Stimulated activated CD8-positive, alpha-beta memory T cell treated with anti-CD3 and anti-CD28 coated beads, Interleukin-2, amount 100 ng/mL, for 48 hours (primary cell): ENCODE measurements at regions not wholly inside any gene's neighbourhood (a gene's known extent, or its start where the extent isn't known, plus 50 kb on each side); places are given as distances from the start of the nearest gene placed in this dataset.
"Not testable (repeated sequence)": the region's sequence is repeated elsewhere in the genome, so short reads cannot be mapped to it uniquely, and the experiment has no call there.

Source experiments
- DNase-seq, 2 donors: peaks; one replicate each; pipeline ENCODE4 v3.0.0-alpha.2; 2020; ENCODE audit warnings: low read depth in 2 of 2

DNA sequence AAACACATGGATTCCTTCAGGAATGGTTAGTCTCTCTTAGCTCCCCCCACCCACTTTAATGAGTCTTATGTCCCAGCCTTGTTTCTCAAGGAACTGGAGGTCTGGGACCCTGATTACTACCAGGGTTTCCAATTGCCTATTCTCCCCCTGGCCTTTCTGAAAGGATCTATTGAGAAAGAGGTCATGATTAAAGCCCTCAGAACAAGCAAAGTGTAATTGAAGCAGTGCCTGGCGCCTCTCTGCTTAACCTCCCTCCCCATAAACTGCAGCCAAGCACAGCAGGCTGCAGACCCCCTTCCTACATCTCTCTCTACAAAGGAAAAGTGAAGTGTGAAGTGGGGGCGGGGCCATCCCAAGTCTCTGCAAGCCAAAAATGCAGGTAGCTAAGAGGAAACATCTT lies 159.7 kb upstream of the CDH11 start:
- DNase-seq = no peak

DNA sequence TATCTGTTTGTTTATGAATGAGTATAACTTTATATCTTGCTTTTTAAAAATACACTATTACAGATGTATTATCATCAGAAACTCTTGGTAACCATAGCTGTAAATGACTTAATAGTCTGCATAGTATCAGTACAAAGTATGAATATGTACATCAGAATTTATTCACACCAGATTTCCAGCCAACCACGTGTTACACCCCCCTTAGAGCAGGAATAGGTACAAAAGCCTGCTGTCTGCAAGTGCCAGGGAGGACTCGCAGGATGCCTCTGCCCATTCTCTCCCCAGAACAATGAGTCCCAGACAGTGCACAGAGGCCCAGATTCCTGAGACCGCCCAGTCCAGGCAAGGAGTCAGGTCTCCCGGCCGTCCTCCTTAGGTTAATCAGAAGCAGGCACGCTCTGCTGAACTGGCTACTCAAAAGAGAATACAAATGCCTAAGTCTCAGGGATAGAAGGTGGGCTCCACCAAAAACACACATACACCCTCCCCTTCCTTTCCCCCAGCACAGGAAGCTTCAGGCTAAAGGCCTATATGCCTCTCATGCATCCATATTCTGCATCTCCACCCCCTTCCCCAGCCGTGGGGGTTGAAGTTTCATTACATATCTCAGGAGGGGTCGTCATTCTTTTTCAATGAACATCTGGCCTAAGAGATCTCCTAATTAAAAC lies 159.1 kb upstream of the CDH11 start:
- DNase-seq = no peak

GRCh38 chr16:65279576-65279975 lies 157.7 kb upstream of the CDH11 start:
- no peak for DNase-seq

DNA sequence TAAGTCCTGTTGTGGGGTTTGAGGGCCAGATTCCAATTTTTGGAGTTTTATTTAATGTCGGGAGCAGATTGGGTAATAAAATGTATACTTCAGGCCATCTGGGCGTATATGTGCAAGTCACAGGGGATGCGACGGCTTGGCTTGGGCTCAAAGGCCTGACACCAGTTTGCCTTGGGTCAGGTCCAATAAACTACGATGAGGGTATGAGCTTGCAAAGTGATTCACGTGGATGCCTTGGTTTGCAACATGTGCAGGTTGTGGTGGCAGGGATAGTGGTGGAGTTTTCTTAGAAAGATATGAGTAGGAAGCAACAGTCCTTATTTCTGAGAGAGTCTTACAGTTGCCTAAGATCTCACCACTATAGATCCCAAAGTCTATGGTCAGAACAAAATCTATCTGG lies 157.0 kb upstream of the CDH11 start:
- no peak for DNase-seq

- DNase-seq = no peak
Observed at GRCh38 chr16:65274566-65274965, 152.7 kb upstream of the CDH11 start.

DNA sequence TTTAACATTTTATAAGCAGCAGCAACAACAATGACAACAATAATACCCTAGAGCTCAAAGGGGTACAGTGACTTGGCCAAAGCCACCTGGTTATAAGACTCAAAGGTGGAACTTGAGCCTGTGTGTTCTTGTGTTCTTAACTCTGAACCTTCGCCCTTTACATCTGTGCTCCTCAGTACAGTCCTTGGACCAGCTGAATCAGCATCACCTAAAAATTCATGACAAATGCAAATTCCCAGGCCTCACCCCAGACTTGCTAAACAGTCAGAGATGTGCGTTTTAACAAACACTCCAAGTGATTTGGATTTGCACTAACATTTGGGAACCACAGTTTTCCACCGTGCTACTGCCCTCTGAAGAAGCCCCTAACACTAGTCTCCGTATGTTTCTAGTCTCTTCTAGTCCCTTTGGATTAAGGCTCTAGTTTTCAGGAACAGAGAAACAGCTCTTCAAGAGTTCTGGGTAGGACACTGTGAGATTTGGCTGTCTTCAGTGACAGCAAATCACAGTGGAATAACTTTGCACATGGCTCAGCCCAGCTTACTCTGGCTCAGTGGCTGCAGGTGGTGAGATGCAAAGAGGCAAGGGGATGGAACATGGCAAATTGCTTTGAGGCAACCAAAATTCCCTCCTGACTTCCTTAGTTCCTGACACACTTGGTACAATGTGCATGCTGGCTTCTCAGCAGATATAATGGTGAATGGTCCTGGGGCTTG lies 151.0 kb upstream of the CDH11 start:
- no peak for DNase-seq

DNA sequence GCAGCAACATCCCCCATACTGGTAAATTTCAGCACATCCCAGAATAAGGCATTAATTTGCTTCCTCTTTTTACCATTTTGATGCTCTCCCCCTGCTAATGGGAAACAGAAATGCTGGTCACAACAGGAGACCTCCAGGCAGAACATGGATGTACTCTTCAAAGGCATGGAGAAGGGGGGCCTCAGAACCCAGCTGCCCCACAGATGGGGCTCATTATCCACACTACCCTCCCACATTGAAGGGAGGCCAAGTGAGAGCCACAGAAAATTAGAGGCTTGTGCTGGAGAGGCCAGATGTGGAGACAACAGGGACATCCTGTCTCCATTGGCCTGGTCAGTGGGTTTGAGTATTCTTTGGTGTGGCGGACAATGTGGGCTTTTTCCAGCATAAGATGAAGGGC lies 150.1 kb upstream of the CDH11 start:
- DNase-seq = no peak

GRCh38 chr16:65268331-65268730 lies 146.5 kb upstream of the CDH11 start:
- no peak for DNase-seq

GRCh38 chr16:65263896-65264295 lies 142.0 kb upstream of the CDH11 start:
- DNase-seq = no peak

DNA sequence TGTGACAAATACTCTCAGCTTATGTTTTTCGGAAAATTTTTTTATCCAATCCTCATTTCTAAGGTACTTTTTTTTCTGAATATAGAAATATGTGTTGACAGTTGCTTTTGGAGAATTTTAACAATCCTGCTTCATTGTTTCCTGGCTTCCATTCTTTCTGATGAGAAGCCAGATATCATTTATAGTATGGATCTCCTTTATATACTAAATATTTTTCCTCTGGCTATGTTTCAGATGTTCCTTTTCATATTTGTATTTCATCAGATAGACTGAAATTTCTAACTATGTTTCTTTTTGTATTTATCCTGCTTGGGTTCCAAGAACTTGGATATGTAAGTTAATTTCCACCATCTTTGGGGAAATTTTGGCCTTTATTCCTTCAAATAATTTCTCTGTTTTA lies 138.9 kb upstream of the CDH11 start:
- no peak for DNase-seq

- no peak for DNase-seq
Observed at GRCh38 chr16:65254144-65254543, 132.3 kb upstream of the CDH11 start.

DNA sequence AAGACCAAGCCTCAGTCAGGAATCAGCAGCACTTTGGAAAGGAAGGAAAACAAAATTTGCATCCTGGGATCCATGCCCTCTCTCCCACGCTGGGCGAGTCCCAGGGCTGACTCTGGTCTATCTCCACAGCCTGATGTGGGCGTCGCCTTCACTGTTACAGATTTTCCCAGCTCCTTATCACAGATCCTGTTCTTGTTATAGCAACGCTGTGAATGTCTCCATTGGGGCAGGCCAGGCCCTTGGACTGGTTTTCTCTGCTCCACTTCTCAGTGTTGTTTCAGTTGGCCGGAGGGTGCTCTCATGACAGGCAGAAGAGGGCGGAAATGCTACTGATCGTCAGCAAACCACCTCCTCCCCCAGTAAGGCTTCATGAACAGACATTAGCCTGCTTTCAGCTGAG lies 127.9 kb upstream of the CDH11 start:
- no peak for DNase-seq

DNA sequence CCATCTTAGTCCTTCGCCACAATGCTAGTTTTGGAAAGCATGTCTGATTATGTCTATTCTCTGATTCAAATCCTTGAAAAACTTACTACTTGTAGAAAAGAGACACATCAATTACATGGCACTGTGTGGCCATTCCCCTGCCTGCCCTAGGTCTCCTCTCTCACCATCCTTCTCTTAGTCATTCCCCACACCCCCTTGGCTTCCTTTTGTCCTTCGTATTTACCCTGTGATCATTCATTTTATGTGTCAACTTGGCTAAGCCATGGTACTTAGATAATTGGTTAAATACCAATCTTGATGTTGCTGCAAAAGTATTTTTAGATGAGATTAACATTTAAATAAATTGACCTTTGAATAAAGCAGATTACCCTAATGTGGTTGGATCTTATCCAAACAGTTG lies 122.9 kb upstream of the CDH11 start:
- DNase-seq = no peak

GRCh38 chr16:65235339-65236177 lies 113.7 kb upstream of the CDH11 start:
- no peak for DNase-seq

DNA sequence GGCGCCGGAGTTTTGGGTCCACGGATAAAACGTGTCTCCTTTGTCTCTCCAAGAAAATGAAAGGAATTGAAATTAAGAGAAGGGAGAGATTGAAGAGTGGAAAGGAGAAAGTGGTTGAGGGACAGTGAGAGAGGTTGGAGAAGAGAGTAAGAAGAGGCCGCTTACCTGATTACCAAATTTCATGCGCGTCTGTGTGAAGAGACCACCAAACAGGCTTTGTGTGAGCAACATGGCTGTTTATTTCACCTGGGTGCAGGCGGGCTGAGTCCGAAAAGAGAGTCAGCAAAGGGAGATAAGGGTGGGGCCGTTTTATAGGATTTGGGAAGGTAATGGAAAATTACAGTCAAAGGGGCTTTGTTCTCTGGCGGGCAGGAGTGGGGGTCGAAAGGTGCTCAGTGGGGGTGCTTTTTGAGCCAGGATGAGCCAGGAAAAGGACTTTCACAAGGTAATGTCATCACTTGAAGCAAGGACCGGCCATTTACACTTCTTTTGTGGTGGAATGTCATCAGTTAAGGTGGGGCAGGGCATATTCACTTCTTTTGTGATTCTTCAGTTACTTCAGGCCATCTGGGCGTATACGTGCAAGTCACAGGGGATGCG lies 113.0 kb upstream of the CDH11 start:
- not testable (repeated sequence) for DNase-seq

DNA sequence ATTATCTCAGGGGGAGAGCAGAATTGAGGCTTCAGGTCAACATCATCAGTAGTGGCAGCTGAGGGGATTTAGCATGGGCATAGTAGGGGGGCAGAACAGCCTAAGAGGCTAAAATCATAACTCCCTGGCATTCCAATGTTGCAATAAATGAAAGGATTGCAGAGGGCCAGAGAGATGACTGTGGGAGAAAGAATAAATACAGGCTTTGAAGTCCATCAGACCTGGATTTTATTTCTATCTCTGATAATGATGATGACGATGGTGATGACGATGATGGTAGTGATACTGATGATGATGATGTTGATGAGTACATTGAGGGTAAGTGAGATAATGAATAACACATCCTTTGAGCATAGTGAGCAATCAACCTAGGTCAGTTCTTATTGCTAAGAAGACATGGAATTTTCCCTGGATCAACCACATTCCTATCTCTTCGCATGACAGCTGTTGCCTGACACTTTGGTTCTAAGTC lies 107.4 kb upstream of the CDH11 start:
- DNase-seq = no peak

- DNase-seq = no peak
Observed at GRCh38 chr16:65227150-65227835, 105.4 kb upstream of the CDH11 start.

DNA sequence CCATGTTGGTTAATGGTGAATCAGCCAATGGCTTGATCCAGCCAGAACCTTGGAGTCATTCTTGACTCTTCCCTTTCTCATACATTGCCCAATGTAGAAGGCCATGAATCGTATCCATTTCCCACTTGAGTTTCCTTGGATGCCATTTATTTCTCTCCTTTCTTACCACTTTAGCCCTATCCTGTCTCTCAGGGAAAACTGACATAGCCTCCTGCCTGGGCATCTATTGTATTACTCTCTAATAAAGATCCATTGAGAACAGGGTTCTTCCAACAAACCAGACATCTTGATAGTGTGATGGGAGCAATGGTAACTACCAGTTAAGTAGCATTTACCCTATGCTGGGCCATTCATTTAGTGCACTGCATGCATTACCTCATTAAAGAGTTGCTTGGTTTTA lies 104.2 kb upstream of the CDH11 start:
- DNase-seq = no peak

GRCh38 chr16:65225488-65225887 lies 103.6 kb upstream of the CDH11 start:
- no peak for DNase-seq

DNA sequence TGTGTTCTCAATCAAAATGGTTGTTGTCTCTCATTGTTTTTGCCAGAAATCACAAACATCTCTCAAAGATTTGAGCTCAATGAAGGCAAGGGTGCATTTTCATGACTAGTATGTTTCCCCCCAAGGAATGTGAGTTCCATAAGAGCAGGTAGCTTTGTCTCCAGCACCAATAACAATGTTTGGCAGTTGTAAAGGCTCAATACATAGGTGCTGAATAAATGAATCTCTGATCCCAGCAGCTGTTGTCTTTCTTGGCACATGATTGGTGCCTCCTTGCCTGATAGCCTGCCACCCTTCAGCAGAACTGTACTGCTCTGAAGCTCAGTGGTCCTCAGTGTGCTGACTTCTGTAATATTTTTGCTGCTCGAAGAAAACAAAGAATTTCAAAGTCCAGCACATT lies 103.1 kb upstream of the CDH11 start:
- DNase-seq = no peak

DNA sequence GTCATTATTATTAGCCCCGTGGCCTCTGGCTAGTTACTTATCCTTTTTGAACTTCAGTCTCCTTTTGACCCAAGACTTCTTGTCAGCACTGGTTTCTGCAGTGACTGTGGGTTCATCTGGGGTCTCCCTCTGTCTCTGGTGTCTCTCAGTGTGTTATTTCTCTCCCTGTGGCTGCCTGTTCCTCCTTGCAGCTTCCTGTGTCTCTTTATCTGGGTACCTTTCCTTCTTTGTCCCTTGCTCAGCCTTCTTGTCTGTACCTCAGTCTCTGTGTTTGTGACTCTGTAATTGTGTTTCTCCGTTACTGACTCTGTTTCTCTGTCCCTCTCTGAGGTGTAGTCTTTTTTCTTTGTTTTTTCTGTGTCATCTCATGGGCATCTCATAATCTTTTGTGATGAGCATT lies 102.6 kb upstream of the CDH11 start:
- DNase-seq = no peak

DNA sequence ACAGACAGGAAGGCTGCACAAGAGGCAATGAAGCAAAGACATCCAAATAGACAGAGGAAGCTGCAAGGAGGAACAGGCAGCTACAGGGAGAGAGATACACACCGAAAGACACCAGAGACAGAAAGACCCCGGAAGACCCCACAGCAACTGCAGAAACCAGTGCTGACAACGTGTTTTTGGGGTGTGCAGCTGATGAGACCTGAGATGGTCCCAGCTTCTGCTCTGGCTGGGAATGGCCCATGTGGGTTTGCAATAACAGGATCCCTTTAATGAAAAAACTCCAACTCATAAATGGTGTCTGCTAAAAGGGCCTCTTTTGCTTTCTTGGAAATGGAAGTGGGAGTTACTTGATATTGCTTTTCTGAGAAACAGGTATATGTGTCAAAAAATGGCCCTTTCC lies 101.5 kb upstream of the CDH11 start:
- no peak for DNase-seq
